Lower lobe of right lung (tissue), 2 donors: ENCODE measurements at regions not wholly inside any gene's neighbourhood (a gene's known extent, or its start where the extent isn't known, plus 50 kb on each side); places are given as distances from the start of the nearest gene placed in this dataset.

Source experiments
- ATAC-seq, 2 donors: fragments of 200-7000 bp; cut with Tn5 transposase; one replicate each; pipeline ENCODE4 v1.9.1; 2020 to 2022; ENCODE audit warnings: mild to moderate bottlenecking in 2 of 2, moderate library complexity in 2 of 2
- DNase-seq: peaks from one replicate; pipeline ENCODE4 v3.0.0-alpha.2; 2020
- H3K27ac ChIP-seq: fragments of 200-600 bp; one replicate; pipeline ENCODE4 v1.8.0; 2022
- H3K27me3 ChIP-seq: fragments of 200-600 bp; one replicate; pipeline ENCODE4 v1.8.0; 2022; ENCODE audit warnings: low read depth
- H3K36me3 ChIP-seq: fragments of 200-600 bp; one replicate; pipeline ENCODE4 v1.8.0; 2022; ENCODE audit warnings: mild to moderate bottlenecking
- H3K4me1 ChIP-seq: fragments of 200-600 bp; one replicate; pipeline ENCODE4 v1.8.0; 2022
- H3K4me3 ChIP-seq: fragments of 200-600 bp; one replicate; pipeline ENCODE4 v1.8.0; 2022; ENCODE audit warnings: mild to moderate bottlenecking
- H3K9me3 ChIP-seq: fragments of 200-600 bp; one replicate; pipeline ENCODE4 v1.8.0; 2022
- intact Hi-C: fragments of 100-400 bp; cut with DNase I; formaldehyde crosslinking; loops from one replicate; pipeline ENCODE4 v1.11.0; 2022
- TF ChIP-seq, protein P1 (sequence below): fragments of 200-600 bp; IDR thresholded peaks from one replicate; pipeline ENCODE4 v1.8.0; 2022; ENCODE audit warnings: antibody characterized with exemption, mild to moderate bottlenecking
- donor health status: DM: no; HTN: yes; CAD: no; lungs with severe emphysema.

DNA sequence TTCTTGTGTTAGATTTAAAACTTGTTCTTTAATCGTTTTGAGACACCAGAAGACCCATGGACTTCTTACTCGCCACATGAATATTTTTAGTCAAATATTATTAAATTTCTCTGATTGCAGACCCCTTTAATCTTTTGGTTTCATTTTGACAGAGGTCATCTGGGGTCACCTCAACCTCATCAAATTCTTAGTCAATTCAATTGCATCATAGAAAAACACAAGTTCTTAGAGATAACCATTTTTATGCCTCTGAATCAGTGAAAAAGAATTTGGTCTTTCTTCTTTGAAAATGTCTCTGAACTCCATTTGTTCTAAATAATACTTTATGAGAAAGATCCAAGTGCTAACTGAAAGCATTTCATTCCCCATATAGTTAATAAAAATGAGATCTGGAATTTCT, 55.2 kb upstream of the CBLN4 start:
- TF ChIP-seq, protein P1, sequence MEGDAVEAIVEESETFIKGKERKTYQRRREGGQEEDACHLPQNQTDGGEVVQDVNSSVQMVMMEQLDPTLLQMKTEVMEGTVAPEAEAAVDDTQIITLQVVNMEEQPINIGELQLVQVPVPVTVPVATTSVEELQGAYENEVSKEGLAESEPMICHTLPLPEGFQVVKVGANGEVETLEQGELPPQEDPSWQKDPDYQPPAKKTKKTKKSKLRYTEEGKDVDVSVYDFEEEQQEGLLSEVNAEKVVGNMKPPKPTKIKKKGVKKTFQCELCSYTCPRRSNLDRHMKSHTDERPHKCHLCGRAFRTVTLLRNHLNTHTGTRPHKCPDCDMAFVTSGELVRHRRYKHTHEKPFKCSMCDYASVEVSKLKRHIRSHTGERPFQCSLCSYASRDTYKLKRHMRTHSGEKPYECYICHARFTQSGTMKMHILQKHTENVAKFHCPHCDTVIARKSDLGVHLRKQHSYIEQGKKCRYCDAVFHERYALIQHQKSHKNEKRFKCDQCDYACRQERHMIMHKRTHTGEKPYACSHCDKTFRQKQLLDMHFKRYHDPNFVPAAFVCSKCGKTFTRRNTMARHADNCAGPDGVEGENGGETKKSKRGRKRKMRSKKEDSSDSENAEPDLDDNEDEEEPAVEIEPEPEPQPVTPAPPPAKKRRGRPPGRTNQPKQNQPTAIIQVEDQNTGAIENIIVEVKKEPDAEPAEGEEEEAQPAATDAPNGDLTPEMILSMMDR: no peak
- Histone ChIP-seq H3K36me3 (no peaks in the 10 kb centered on the region), H3K4me3 (no peak overlapping the region), H3K27me3 (no peaks in the 10 kb centered on the region), H3K27ac (no peak overlapping the region), H3K9me3 (no peaks in the 10 kb centered on the region), H3K4me1 (no peaks in the 10 kb centered on the region)
- ATAC-seq (no peak), DNase-seq (no peak)
- intact Hi-C loops: no loop called here

DNA sequence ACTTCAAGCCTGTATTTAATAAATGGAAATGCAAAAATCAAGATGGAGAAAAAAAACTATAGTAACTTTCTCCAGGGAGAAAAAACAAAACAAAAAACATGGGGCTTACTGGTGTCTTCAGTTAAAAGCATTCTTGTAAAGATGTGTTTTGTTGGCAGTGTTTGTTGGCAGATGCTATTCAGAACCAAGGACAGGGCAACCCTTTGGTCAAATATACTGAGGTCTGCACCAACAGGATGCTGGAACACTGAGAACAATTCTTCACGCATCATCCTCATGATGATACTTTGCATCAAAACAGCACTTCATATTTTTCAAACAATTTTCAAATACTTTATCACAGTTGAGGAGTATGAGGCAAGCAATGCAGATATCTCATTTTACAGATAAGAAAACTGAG, 63.7 kb upstream of the CBLN4 start:
- intact Hi-C loops: no loop called here
- Histone ChIP-seq H3K36me3 (no peaks in the 10 kb centered on the region), H3K27ac (no peak overlapping the region), H3K9me3 (no peaks in the 10 kb centered on the region), H3K4me1 (no peaks in the 10 kb centered on the region), H3K27me3 (no peaks in the 10 kb centered on the region), H3K4me3 (no peak overlapping the region)
- TF ChIP-seq, protein P1: no peak
- no peak for DNase-seq
- ATAC-seq: no peak

DNA sequence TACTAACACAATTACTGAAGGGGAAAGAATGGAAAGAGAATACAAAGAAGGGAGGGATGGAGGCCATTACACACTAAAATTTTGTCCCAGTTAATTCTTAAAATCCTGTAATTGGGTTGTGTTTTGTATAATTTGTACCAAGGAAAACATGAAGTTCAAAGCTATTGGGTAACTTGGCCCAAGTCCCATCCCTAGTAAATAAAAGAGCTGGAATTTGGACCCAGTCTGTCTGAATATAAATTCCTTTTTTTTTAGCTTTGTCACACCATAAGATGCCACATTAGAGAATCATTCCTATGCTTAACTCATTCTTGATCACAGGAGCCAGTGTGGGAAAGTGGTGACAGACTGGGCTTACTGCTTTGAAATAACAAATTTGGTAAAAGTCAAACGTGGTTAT, 66.8 kb upstream of the CBLN4 start:
- DNase-seq: no peak
- Histone ChIP-seq H3K27me3 (no peaks in the 10 kb centered on the region), H3K9me3 (peaks cover 5% of the 10 kb centered on the region), H3K4me3 (no peak overlapping the region), H3K27ac (no peak overlapping the region), H3K36me3 (no peaks in the 10 kb centered on the region), H3K4me1 (no peaks in the 10 kb centered on the region)
- intact Hi-C loops: no loop called here
- ATAC-seq: no peak
- TF ChIP-seq, protein P1: no peak

DNA sequence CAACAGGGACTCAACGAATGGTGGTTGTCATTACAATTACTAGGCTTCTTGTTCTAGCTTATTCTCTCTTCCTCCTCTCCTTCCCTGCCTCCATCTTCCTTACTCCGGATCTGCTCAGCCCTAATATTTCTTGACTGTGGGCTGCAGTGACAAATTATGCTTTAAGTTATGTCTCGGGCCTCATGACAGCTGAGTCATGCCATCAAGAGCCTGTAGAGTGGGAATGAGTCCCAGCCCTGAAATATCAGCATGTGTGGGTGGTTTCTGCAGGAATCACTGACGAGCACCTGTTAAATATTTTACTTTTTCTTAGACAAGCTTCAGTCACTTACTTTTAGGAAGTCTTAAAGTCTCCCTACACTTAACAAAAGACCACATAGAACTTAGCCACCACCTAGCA, 83.1 kb upstream of the CBLN4 start:
- Histone ChIP-seq H3K36me3 (no peaks in the 10 kb centered on the region), H3K27me3 (no peaks in the 10 kb centered on the region), H3K4me1 (no peaks in the 10 kb centered on the region), H3K4me3 (no peak overlapping the region), H3K9me3 (no peaks in the 10 kb centered on the region), H3K27ac (no peak overlapping the region)
- DNase-seq (no peak), ATAC-seq (no peak)
- TF ChIP-seq, protein P1: no peak
- intact Hi-C loops: no loop called here

DNA sequence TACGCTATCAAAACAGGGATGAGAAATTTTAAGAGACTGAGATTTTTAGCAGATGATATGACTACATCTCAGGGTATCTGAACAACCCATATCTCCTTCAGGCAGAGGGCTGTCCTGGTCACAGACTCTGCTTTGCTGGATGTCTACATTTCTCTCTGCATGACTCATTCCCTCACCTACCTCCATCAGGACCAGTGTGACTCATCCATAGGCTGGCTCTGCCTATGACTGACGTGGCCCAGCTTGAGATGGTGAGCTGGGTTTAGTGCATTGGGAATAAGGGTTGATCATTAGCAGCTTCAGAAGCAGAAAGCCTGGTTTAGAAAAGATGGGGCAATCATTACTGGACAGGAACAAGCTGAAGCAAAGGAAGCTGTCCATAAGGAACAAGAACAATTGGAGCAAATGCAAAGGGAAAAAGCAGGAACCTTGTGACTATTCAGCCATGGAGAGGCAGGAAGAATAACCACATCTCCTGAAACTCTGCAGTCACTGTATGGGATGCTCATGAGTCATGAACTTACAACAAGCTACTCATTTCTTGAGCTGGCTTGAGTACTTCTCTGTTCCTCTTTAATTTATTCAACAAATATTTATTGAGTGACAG, 86.4 kb upstream of the CBLN4 start:
- H3K4me3 ChIP-seq: no peak overlapping the region
- no peaks in the 10 kb centered on the region for H3K36me3 ChIP-seq
- DNase-seq: no peak
- H3K27me3 ChIP-seq: no peaks in the 10 kb centered on the region
- H3K4me1 ChIP-seq: no peaks in the 10 kb centered on the region
- no peak for ATAC-seq
- TF ChIP-seq, protein P1: no peak
- intact Hi-C loops: no loop called here
- no peak overlapping the region for H3K27ac ChIP-seq
- H3K9me3 ChIP-seq: no peaks in the 10 kb centered on the region

DNA sequence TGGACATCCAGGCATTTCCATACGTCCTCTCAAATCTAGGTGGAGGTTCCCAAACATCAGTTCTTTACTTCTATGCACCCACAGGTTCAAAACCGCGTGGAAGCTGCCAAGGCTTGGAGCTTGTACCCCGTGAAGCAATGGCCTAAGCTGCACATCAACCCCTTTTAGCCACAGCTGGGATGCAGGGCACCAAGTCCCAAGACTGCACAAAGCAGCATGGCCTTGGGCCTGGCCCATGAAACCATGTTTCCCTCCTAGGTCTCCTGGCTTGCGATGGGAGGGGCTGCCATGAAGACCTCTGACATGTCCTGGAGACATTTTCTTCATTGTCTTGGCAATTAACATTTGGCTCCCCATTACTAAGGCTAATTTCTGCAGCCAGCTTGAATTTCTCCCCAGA, 88.9 kb upstream of the CBLN4 start:
- intact Hi-C loops: no loop called here
- no peaks in the 10 kb centered on the region for H3K4me1 ChIP-seq
- no peaks in the 10 kb centered on the region for H3K27me3 ChIP-seq
- no peak for ATAC-seq
- TF ChIP-seq, protein P1: no peak
- no peak overlapping the region for H3K4me3 ChIP-seq
- no peaks in the 10 kb centered on the region for H3K9me3 ChIP-seq
- no peaks in the 10 kb centered on the region for H3K36me3 ChIP-seq
- no peak for DNase-seq
- H3K27ac ChIP-seq: no peak overlapping the region
